MM.1S (cell line): ENCODE measurements at regions not wholly inside any gene's neighbourhood (a gene's known extent, or its start where the extent isn't known, plus 50 kb on each side); places are given as distances from the start of the nearest gene placed in this dataset.

Experiments used
- EZH2 ChIP-seq: fragments of 300-600 bp; sonication (generic); optimal IDR thresholded peaks from 2 replicates; pipeline ENCODE3; 2017; ENCODE audit warnings: low read depth, mild to moderate bottlenecking, antibody characterized with exemption, low read length, mixed read lengths
- TF ChIP-seq, protein P1 (sequence below): fragments of 300-600 bp; sonication (generic); IDR thresholded peaks from 2 replicates; pipeline ENCODE4 v1.5.1; 2016; ENCODE audit warnings: antibody characterized with exemption, low read length, mixed read lengths

DNA sequence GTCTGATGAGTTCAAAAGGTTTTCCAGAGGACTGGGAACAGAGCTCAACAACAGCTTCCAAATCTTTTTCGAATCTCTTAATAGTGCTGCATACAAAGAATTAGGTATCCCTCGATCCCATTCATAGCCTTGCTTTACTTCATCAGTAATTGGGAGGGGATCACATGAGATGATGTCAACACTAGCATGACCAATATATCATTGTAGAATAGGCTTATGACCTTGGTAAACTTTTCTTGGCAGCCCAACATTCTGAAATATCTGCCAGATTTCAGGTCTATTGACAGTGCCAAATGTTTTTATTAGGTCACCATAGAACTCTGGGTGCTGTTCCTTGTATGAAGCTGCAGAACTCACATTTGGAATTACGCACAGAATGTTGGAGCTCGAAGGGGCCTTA, 228.9 kb downstream of the FGF10 start:
- TF ChIP-seq, protein P1, sequence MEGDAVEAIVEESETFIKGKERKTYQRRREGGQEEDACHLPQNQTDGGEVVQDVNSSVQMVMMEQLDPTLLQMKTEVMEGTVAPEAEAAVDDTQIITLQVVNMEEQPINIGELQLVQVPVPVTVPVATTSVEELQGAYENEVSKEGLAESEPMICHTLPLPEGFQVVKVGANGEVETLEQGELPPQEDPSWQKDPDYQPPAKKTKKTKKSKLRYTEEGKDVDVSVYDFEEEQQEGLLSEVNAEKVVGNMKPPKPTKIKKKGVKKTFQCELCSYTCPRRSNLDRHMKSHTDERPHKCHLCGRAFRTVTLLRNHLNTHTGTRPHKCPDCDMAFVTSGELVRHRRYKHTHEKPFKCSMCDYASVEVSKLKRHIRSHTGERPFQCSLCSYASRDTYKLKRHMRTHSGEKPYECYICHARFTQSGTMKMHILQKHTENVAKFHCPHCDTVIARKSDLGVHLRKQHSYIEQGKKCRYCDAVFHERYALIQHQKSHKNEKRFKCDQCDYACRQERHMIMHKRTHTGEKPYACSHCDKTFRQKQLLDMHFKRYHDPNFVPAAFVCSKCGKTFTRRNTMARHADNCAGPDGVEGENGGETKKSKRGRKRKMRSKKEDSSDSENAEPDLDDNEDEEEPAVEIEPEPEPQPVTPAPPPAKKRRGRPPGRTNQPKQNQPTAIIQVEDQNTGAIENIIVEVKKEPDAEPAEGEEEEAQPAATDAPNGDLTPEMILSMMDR = no peak
- TF ChIP-seq EZH2 = no peak
